Heart left ventricle (tissue), 16 donors: ENCODE measurements at regions not wholly inside any gene's neighbourhood (a gene's known extent, or its start where the extent isn't known, plus 50 kb on each side); places are given as distances from the start of the nearest gene placed in this dataset.

Source experiments
- ATAC-seq, 4 donors: fragments of 200-7000 bp; cut with Tn5 transposase; one replicate each; pipeline ENCODE4 v1.9.1; 2020 to 2022; ENCODE audit warnings: moderate library complexity in 4 of 4, mild to moderate bottlenecking in 3 of 4, moderate number of reproducible peaks in 1 of 4
- DNase-seq, 5 donors: peaks; one replicate each; pipeline ENCODE4 v3.0.0-alpha.2; 2020
- H3K27ac ChIP-seq, 12 donors: fragments of 200-600 bp; sonication (generic) in 4 of 12; one replicate each; pipeline versions ENCODE4 v1.5.0 to v1.8.0; 2016 to 2022; ENCODE audit warnings: mild to moderate bottlenecking in 2 of 12
- H3K27me3 ChIP-seq, 9 donors: fragments of 200-600 bp; sonication (generic) in 2 of 9; one replicate each; pipeline versions ENCODE4 v1.5.1 to v1.8.0; 2016 to 2022; ENCODE audit warnings: mild to moderate bottlenecking in 3 of 9
- H3K36me3 ChIP-seq, 9 donors: fragments of 200-600 bp; sonication (generic) in 2 of 9; one replicate each; pipeline versions ENCODE4 v1.5.0 to v1.8.0; 2018 to 2022; ENCODE audit warnings: mild to moderate bottlenecking in 2 of 9
- H3K4me1 ChIP-seq, 12 donors: fragments of 200-600 bp; sonication (generic) in 4 of 12; one replicate each; pipeline versions ENCODE4 v1.5.0 to v1.8.0; 2016 to 2022; ENCODE audit warnings: mild to moderate bottlenecking in 3 of 12
- H3K4me3 ChIP-seq, 12 donors: fragments of 200-600 bp; sonication (generic) in 4 of 12; one replicate each; pipeline versions ENCODE4 v1.5.0 to v1.8.0; 2017 to 2022; ENCODE audit warnings: mild to moderate bottlenecking in 9 of 12, moderate library complexity in 4 of 12
- H3K9me3 ChIP-seq, 12 donors: fragments of 200-600 bp; sonication (generic) in 4 of 12; one replicate each; pipeline versions ENCODE4 v1.5.0 to v1.8.0; 2016 to 2022; ENCODE audit warnings: mild to moderate bottlenecking in 1 of 12
- CTCF ChIP-seq, 12 donors: fragments of 200-600 bp; sonication (generic) in 4 of 12; IDR thresholded peaks; one replicate each; pipeline versions ENCODE4 v1.5.0 to v1.8.0; 2018 to 2022; ENCODE audit warnings: antibody characterized with exemption in 12 of 12, mild to moderate bottlenecking in 5 of 12
- POLR2A ChIP-seq, 2 donors: fragments of 450-650 bp; IDR thresholded peaks; one replicate each; pipeline ENCODE4 v1.6.1; 2017; ENCODE audit warnings: antibody characterized with exemption in 2 of 2, mild to moderate bottlenecking in 2 of 2, moderate library complexity in 2 of 2
- WGBS, 4 donors: extraction: QIAGEN DNeasy Blood & Tissue Kit in 2 of 4; methylation state at CpG; one replicate each; pipeline versions ENCODE4 v1.1.5 to v1.1.7; 2013 to 2018; 5-methylcytosine and 5-hydroxymethylcytosine counted together
- intact Hi-C, 10 donors: fragments of 100-400 bp; cut with DNase I; formaldehyde crosslinking; loops; one replicate each; pipeline versions ENCODE4 v1.11.1 to v1.14.2; 2022
- donor health status: ischemic (EF 13 %, LVEDD 7.1; RV severe dilation, severe dysfunction).
- donor health status: healthy with polysubstance abuse.
- donor health status: DM: no; HTN: yes; CAD: no.
- donor health status: DM: no; HTN: no; CAD: no.
- donor health status: ischemic (EF 25% LVEDD 6.9; RV normal size, moderate dysfunction).
- donor health status: ischemic (EF 25% LVEDD 5.7; RV mildly dilated, moderate dysfunction).
- donor health status: healthy.
- donor health status: DM: yes; HTN: yes; CAD: no.
- donor health status: ischemic (EF 35%, LVEDD 5.7; RV mildly dilated, moderate dysfunction).
- donor health status: nonischemic (EF 11% LVEDD 7.7; RV severe dilation, severe dysfunction).
- donor health status: DM: yes; HTN: yes; CAD: no.
- donor health status: PGD.
- donor health status: ischemic (EF 29% LVEDD 5.4; RV normal size, mild dysfunction).
- donor health status: nonischemic (EF 23%, LVEDD 6.1; RV moderate dilation, normal function).

- H3K27ac ChIP-seq, result no peak overlapping the region
- H3K4me1 ChIP-seq, result no peaks in the 10 kb centered on the region
- intact Hi-C loops, result no loop called here
- ATAC-seq (no peak), DNase-seq (no peak)
- TF ChIP-seq CTCF (IDR thresholded peaks at IDR 0.05), result no peak
- no peak for TF ChIP-seq POLR2A (IDR thresholded peaks at IDR 0.05)
- no peaks in the 10 kb centered on the region for H3K9me3 ChIP-seq
- H3K4me3 ChIP-seq, result no peak overlapping the region
- whole genome bisulfite sequencing, 4 donors, result 62 to 68% (median 64%) methylated on average over 11 of the region's 11 CpGs
- H3K27me3 ChIP-seq, result peaks cover 0 to 8% (median 0%) of the 10 kb centered on the region in 9 donors
- no peaks in the 10 kb centered on the region for H3K36me3 ChIP-seq
These were observed 348.4 kb upstream of the FAT1 start for GRCh38 chr4:187071946-187072600.

GRCh38 chr4:187073820-187074219 lies 350.2 kb upstream of the FAT1 start:
- Histone ChIP-seq H3K27ac (no peak overlapping the region), H3K9me3 (no peaks in the 10 kb centered on the region), H3K27me3 (peaks cover 0 to 8% (median 0%) of the 10 kb centered on the region in 9 donors), H3K4me3 (no peak overlapping the region), H3K36me3 (no peaks in the 10 kb centered on the region), H3K4me1 (no peaks in the 10 kb centered on the region)
- intact Hi-C loops, result no loop called here
- DNase-seq (no peak), ATAC-seq (no peak)
- TF ChIP-seq POLR2A (IDR thresholded peaks at IDR 0.05) (no peak), CTCF (IDR thresholded peaks at IDR 0.05) (no peak)
- 84 to 87% (median 86%) methylated on average over 7 of the region's 7 CpGs for WGBS, 4 donors

- Histone ChIP-seq H3K27ac (no peak overlapping the region), H3K9me3 (no peaks in the 10 kb centered on the region), H3K36me3 (no peaks in the 10 kb centered on the region), H3K27me3 (peaks cover 0 to 8% (median 0%) of the 10 kb centered on the region in 9 donors), H3K4me3 (no peak overlapping the region), H3K4me1 (no peaks in the 10 kb centered on the region)
- TF ChIP-seq CTCF (IDR thresholded peaks at IDR 0.05) (no peak), POLR2A (IDR thresholded peaks at IDR 0.05) (no peak)
- ATAC-seq (no peak), DNase-seq (no peak)
- intact Hi-C loops, result no loop called here
- WGBS, 4 donors, result 61 to 77% (median 71%) methylated on average over 4 of the region's 4 CpGs
These were observed 351.9 kb upstream of the FAT1 start for GRCh38 chr4:187075514-187075913.

GRCh38 chr4:187077744-187078401 lies 354.2 kb upstream of the FAT1 start:
- intact Hi-C loops, result no loop called here
- no peak for DNase-seq
- no peaks in the 10 kb centered on the region for H3K36me3 ChIP-seq
- H3K9me3 ChIP-seq, result no peaks in the 10 kb centered on the region
- TF ChIP-seq CTCF (IDR thresholded peaks at IDR 0.05) (no peak), POLR2A (IDR thresholded peaks at IDR 0.05) (no peak)
- H3K4me3 ChIP-seq, result no peak overlapping the region
- H3K27ac ChIP-seq, result no peak overlapping the region
- H3K27me3 ChIP-seq, result peaks cover 0 to 3% (median 0%) of the 10 kb centered on the region in 9 donors
- H3K4me1 ChIP-seq, result no peaks in the 10 kb centered on the region
- WGBS, 4 donors, result 49 to 52% (median 52%) methylated on average over 11 to 12 of the region's 12 CpGs
- no peak for ATAC-seq
